OCI-LY3 (cell line): ENCODE measurements at regions not wholly inside any gene's neighbourhood (a gene's known extent, or its start where the extent isn't known, plus 50 kb on each side); places are given as distances from the start of the nearest gene placed in this dataset.

Experiments
- H2AFZ ChIP-seq: fragments of 200-600, 300-600 bp; shearing (Covaris generic); 2 replicates; pipeline ENCODE4 v1.6.0; 2014; ENCODE audit warnings: antibody characterized with exemption, low read depth, low read length
- H3K27ac ChIP-seq: fragments of 200-600, 300-600 bp; sonication (generic); 2 replicates; pipeline ENCODE4 v1.5.1; 2014; ENCODE audit warnings: mild to moderate bottlenecking, low read length, moderate library complexity, mixed read lengths
- H3K27me3 ChIP-seq: fragments of 200-600, 300-600 bp; sonication (generic); 2 replicates; pipeline ENCODE4 v1.6.1; 2014; ENCODE audit warnings: low read depth, low read length, mixed read lengths
- H3K36me3 ChIP-seq: fragments of 200-600, 300-600 bp; sonication (generic); replicated peaks from 2 replicates; pipeline ENCODE3; 2014; ENCODE audit warnings: low read depth, low read length, mixed read lengths
- H3K4me1 ChIP-seq: fragments of 300-600, 200-600 bp; sonication (generic); 2 replicates; pipeline ENCODE4 v1.6.1; 2014; ENCODE audit warnings: low read length, mixed read lengths
- H3K4me2 ChIP-seq: fragments of 200-600, 300-600 bp; sonication (generic); 2 replicates; pipeline ENCODE4 v1.6.1; 2014; ENCODE audit warnings: low read length, mixed read lengths
- H3K4me3 ChIP-seq: fragments of 300-600, 200-600 bp; sonication (generic); 2 replicates; pipeline ENCODE4 v1.5.1; 2014; ENCODE audit warnings: antibody characterized with exemption, mild to moderate bottlenecking, low read length, moderate library complexity
- H3K79me2 ChIP-seq: fragments of 300-600, 200-600 bp; shearing (Covaris generic); 2 replicates; pipeline ENCODE4 v1.6.1; 2014; ENCODE audit warnings: mild to moderate bottlenecking, low read length, mixed read lengths
- H3K9ac ChIP-seq: fragments of 300-600, 200-600 bp; shearing (Covaris generic); 2 replicates; pipeline ENCODE4 v1.6.0; 2014; ENCODE audit warnings: mild to moderate bottlenecking, low read length, moderate library complexity
- H3K9me3 ChIP-seq: fragments of 200-600, 300-600 bp; shearing (Covaris generic); 2 replicates; pipeline ENCODE4 v1.6.1; 2014; ENCODE audit warnings: low read length, mixed read lengths; ENCODE audit not compliant: insufficient read depth
- H4K20me1 ChIP-seq: fragments of 200-600, 300-600 bp; sonication (generic); 2 replicates; pipeline ENCODE4 v1.6.1; 2016; ENCODE audit warnings: low read length, mixed read lengths; ENCODE audit not compliant: insufficient read depth
- EZH2phosphoT487 ChIP-seq: fragments of 200-600 bp; shearing (Covaris generic); IDR thresholded peaks from 2 replicates; pipeline ENCODE4 v1.6.1; 2018; ENCODE audit warnings: antibody characterized with exemption, mixed run types, low read depth
- TF ChIP-seq, protein P1 (sequence below): fragments of 200-600, 300-600 bp; sonication (generic); IDR thresholded peaks from 2 replicates; pipeline ENCODE4 v1.5.1; 2014; ENCODE audit warnings: antibody characterized with exemption, low read length, low read depth

DNA sequence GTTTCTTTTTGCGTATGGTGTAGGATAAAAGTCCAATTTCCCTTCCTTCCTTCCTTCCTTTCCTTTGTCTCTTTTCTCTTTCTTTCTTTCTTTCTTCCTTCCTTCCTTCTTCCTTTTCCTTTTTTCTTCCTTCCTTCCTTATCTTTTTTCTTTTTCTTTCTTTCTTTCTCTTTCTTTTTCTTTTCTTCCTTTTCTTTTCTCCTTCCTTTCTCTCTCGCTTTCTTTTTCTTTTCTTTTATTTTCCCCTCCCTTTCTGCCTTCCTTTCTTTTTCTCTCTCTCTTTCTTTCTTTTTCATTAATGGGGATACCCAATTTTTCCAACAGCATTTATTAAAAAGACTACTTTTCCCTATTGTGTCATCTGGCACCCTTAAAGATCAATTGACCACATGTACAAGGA lies 1359.7 kb downstream of the FAM181B start:
- Histone ChIP-seq H3K4me1 (no peaks in the 10 kb centered on the region), H3K4me2 (no peak overlapping the region), H3K79me2 (no peaks in the 10 kb centered on the region), H2AFZ (no peak overlapping the region), H3K4me3 (no peak overlapping the region), H3K9ac (no peak overlapping the region), H4K20me1 (no peaks in the 10 kb centered on the region), H3K27me3 (no peaks in the 10 kb centered on the region), H3K36me3 (no peaks in the 10 kb centered on the region), H3K27ac (no peak overlapping the region), H3K9me3 (no peaks in the 10 kb centered on the region)
- TF ChIP-seq EZH2phosphoT487: no peak
- TF ChIP-seq, protein P1, sequence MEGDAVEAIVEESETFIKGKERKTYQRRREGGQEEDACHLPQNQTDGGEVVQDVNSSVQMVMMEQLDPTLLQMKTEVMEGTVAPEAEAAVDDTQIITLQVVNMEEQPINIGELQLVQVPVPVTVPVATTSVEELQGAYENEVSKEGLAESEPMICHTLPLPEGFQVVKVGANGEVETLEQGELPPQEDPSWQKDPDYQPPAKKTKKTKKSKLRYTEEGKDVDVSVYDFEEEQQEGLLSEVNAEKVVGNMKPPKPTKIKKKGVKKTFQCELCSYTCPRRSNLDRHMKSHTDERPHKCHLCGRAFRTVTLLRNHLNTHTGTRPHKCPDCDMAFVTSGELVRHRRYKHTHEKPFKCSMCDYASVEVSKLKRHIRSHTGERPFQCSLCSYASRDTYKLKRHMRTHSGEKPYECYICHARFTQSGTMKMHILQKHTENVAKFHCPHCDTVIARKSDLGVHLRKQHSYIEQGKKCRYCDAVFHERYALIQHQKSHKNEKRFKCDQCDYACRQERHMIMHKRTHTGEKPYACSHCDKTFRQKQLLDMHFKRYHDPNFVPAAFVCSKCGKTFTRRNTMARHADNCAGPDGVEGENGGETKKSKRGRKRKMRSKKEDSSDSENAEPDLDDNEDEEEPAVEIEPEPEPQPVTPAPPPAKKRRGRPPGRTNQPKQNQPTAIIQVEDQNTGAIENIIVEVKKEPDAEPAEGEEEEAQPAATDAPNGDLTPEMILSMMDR: no peak

DNA sequence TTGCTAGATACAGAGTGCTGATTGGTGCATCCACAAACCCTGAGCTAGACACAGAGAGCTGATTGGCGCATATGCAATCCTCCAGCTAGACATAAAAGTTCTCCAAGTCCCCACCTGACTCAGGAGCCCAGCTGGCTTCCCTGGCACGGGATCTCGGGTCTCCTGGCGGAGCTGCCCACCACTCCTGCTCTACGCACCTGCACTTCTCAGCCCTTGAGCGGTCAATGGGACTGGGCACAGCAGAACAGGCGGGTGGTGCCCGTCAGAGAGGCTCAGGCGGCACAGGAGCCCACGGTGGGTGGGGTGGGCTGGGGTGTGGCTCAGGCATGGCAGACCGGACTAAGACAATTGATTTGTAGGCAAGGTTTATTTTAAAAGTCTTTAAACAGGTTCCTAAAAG lies 1365.5 kb downstream of the FAM181B start:
- Histone ChIP-seq H3K27me3 (no peaks in the 10 kb centered on the region), H4K20me1 (no peaks in the 10 kb centered on the region), H2AFZ (no peak overlapping the region), H3K4me3 (no peak overlapping the region), H3K27ac (no peak overlapping the region), H3K9me3 (no peaks in the 10 kb centered on the region), H3K9ac (no peak overlapping the region), H3K4me2 (no peak overlapping the region), H3K4me1 (no peaks in the 10 kb centered on the region), H3K36me3 (no peaks in the 10 kb centered on the region), H3K79me2 (no peaks in the 10 kb centered on the region)
- TF ChIP-seq, protein P1: no peak
- TF ChIP-seq EZH2phosphoT487: no peak

DNA sequence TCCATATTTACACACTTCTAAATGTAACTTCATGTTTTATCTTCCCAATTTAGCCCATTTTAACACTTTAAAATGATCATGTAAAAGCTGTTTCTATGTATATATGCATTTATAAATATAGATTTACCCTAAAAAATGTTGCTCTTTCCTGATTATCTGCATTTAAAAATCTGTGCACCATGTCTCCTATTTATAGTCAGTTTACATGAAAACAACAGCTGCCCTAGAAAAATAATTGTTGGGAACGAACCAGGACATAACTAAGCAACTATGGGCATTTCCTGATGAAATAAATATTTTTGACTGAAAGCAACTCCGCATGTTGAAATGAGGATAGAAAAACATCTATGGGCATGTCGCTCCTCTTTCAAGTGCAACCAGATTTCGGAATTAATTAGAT lies 1368.2 kb downstream of the FAM181B start:
- Histone ChIP-seq H3K4me1 (no peaks in the 10 kb centered on the region), H3K79me2 (no peaks in the 10 kb centered on the region), H2AFZ (no peak overlapping the region), H3K27me3 (no peaks in the 10 kb centered on the region), H3K27ac (no peak overlapping the region), H3K4me3 (no peak overlapping the region), H3K9ac (no peak overlapping the region), H3K4me2 (no peak overlapping the region), H3K9me3 (no peaks in the 10 kb centered on the region), H3K36me3 (no peaks in the 10 kb centered on the region), H4K20me1 (no peaks in the 10 kb centered on the region)
- TF ChIP-seq, protein P1: no peak
- no peak for TF ChIP-seq EZH2phosphoT487

DNA sequence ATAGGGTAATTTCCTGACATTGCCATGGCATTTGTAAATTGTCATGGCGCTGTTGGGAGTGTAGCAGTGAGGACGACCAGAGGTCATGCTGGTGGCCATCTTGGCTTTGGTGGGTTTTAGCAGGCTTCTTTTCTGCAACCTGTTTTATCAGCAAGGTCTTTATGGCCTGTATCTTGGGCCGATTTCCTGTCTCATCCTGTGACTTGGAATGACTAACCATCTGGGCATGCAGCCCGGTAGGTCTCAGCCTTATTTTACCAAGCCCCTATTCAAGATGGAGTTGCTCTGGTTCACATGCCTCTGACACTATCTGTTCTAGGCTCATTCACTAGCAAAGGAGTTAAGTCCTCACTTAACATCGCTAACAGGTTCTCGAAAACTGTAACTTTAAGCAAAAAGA lies 1374.2 kb downstream of the FAM181B start:
- Histone ChIP-seq H3K9me3 (no peaks in the 10 kb centered on the region), H3K27ac (no peak overlapping the region), H3K4me1 (no peaks in the 10 kb centered on the region), H4K20me1 (no peaks in the 10 kb centered on the region), H3K4me2 (no peak overlapping the region), H3K79me2 (no peaks in the 10 kb centered on the region), H3K27me3 (no peaks in the 10 kb centered on the region), H2AFZ (no peak overlapping the region), H3K9ac (no peak overlapping the region), H3K36me3 (no peaks in the 10 kb centered on the region), H3K4me3 (no peak overlapping the region)
- no peak for TF ChIP-seq EZH2phosphoT487
- TF ChIP-seq, protein P1: no peak
